Liver (tissue), 3 donors: ENCODE measurements at regions not wholly inside any gene's neighbourhood (a gene's known extent, or its start where the extent isn't known, plus 50 kb on each side); places are given as distances from the start of the nearest gene placed in this dataset.

Source experiments
- CTCF ChIP-seq: fragments of 150-350 bp; IDR thresholded peaks from 2 replicates; pipeline ENCODE4 v1.5.1; 2017; ENCODE audit warnings: improper control_type of control experiment, low read depth, low read length; ENCODE audit not compliant: missing input control
- EGR1 ChIP-seq, 2 donors: IDR thresholded peaks; 2 replicates each; pipeline ENCODE4 v1.6.1; 2016 to 2018; ENCODE audit warnings: antibody characterized with exemption in 2 of 2, low read depth in 2 of 2
- GABPA ChIP-seq, 2 donors: IDR thresholded peaks in 1 of 2; conservative IDR thresholded peaks in 1 of 2; 2 replicates each; pipeline ENCODE4 v1.6.1; 2016; ENCODE audit warnings: antibody characterized with exemption in 2 of 2, mild to moderate bottlenecking in 1 of 2, moderate library complexity in 1 of 2
- JUND ChIP-seq, 2 donors: IDR thresholded peaks; 2 replicates each; pipeline ENCODE4 v1.6.1; 2016; ENCODE audit warnings: antibody characterized with exemption in 2 of 2
- RXRA ChIP-seq, 2 donors: IDR thresholded peaks; 2 replicates each; pipeline ENCODE4 v1.6.1; 2017 to 2018; ENCODE audit warnings: antibody characterized with exemption in 2 of 2, mild to moderate bottlenecking in 1 of 2
- TAF1 ChIP-seq: conservative IDR thresholded peaks from 2 replicates; pipeline ENCODE4 v1.6.1; 2016; ENCODE audit warnings: antibody characterized with exemption, mild to moderate bottlenecking
- YY1 ChIP-seq: IDR thresholded peaks from 2 replicates; pipeline ENCODE4 v1.6.1; 2016; ENCODE audit warnings: antibody characterized with exemption, mild to moderate bottlenecking
- TF ChIP-seq, protein P1 (sequence below): IDR thresholded peaks from 2 replicates; pipeline ENCODE4 v1.6.1; 2016; ENCODE audit warnings: antibody characterized with exemption
- TF ChIP-seq, protein P2 (sequence below): IDR thresholded peaks from 2 replicates; pipeline ENCODE4 v1.6.1; 2016; ENCODE audit warnings: antibody characterized with exemption, mild to moderate bottlenecking
- donor health status: healthy.
- donor health status: healthy.

- TF ChIP-seq CTCF (no peak), TAF1 (no peak), YY1 (no peak), JUND (IDR thresholded peaks at IDR 0.05) (no peak), EGR1 (IDR thresholded peaks at IDR 0.05; ENCODE audit: low read depth in 2 of 2) (no peak), GABPA (IDR thresholded peaks at IDR 0.05 in 1 of 2, conservative IDR thresholded peaks at IDR 0.05 in 1 of 2) (no peak), RXRA (IDR thresholded peaks at IDR 0.05) (no peak)
- TF ChIP-seq, protein P1, sequence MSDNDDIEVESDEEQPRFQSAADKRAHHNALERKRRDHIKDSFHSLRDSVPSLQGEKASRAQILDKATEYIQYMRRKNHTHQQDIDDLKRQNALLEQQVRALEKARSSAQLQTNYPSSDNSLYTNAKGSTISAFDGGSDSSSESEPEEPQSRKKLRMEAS = no peak
- TF ChIP-seq, protein P2, sequence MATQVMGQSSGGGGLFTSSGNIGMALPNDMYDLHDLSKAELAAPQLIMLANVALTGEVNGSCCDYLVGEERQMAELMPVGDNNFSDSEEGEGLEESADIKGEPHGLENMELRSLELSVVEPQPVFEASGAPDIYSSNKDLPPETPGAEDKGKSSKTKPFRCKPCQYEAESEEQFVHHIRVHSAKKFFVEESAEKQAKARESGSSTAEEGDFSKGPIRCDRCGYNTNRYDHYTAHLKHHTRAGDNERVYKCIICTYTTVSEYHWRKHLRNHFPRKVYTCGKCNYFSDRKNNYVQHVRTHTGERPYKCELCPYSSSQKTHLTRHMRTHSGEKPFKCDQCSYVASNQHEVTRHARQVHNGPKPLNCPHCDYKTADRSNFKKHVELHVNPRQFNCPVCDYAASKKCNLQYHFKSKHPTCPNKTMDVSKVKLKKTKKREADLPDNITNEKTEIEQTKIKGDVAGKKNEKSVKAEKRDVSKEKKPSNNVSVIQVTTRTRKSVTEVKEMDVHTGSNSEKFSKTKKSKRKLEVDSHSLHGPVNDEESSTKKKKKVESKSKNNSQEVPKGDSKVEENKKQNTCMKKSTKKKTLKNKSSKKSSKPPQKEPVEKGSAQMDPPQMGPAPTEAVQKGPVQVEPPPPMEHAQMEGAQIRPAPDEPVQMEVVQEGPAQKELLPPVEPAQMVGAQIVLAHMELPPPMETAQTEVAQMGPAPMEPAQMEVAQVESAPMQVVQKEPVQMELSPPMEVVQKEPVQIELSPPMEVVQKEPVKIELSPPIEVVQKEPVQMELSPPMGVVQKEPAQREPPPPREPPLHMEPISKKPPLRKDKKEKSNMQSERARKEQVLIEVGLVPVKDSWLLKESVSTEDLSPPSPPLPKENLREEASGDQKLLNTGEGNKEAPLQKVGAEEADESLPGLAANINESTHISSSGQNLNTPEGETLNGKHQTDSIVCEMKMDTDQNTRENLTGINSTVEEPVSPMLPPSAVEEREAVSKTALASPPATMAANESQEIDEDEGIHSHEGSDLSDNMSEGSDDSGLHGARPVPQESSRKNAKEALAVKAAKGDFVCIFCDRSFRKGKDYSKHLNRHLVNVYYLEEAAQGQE = no peak
These were observed 326.3 kb upstream of the ETAA1 start for GRCh38 chr2:67070826-67071225.
